Type B pancreatic cell (in vitro differentiated cells): ENCODE measurements at regions not wholly inside any gene's neighbourhood (a gene's known extent, or its start where the extent isn't known, plus 50 kb on each side); places are given as distances from the start of the nearest gene placed in this dataset.
"Not testable (repeated sequence)": the region's sequence is repeated elsewhere in the genome, so short reads cannot be mapped to it uniquely, and the experiment has no call there.

ENCODE experiments used
- DNase-seq: peaks from one replicate; pipeline ENCODE4 v3.0.0; 2021; ENCODE audit warnings: mixed read lengths; ENCODE audit not compliant: unreplicated experiment; ENCODE audit errors: extremely low spot score
- H3K27ac Mint-ChIP-seq: 2 replicates; pipeline ENCODE4 v1.8.0; 2021; ENCODE audit warnings: mild to moderate bottlenecking, mixed read lengths
- H3K27me3 Mint-ChIP-seq: 2 replicates; pipeline ENCODE4 v1.8.0; 2021; ENCODE audit warnings: mixed read lengths
- H3K36me3 Mint-ChIP-seq: 2 replicates; pipeline ENCODE4 v1.8.0; 2021; ENCODE audit warnings: mixed read lengths
- H3K4me1 Mint-ChIP-seq: one replicate; pipeline ENCODE4 v1.8.0; 2021; ENCODE audit warnings: mixed read lengths; ENCODE audit not compliant: unreplicated experiment
- H3K4me3 Mint-ChIP-seq: 2 replicates; pipeline ENCODE4 v1.8.0; 2021; ENCODE audit warnings: mild to moderate bottlenecking, mixed read lengths
- H3K9me3 Mint-ChIP-seq: 2 replicates; pipeline ENCODE4 v1.8.0; 2021; ENCODE audit warnings: mixed read lengths
- CTCF ChIP-seq: fragments of 200-600 bp; sonication (generic); conservative IDR thresholded peaks from 2 replicates; pipeline ENCODE4 v1.5.0; 2021; ENCODE audit warnings: antibody characterized with exemption, mild to moderate bottlenecking

GRCh38 chr12:104887452-104887851 lies 70.6 kb downstream of the SLC41A2 start:
- no peak overlapping the region for H3K27ac Mint-ChIP-seq
- no peaks in the 10 kb centered on the region for H3K27me3 Mint-ChIP-seq
- H3K36me3 Mint-ChIP-seq, result no peaks in the 10 kb centered on the region
- no peaks in the 10 kb centered on the region for H3K4me1 Mint-ChIP-seq
- no peak for DNase-seq
- no peak overlapping the region for H3K4me3 Mint-ChIP-seq
- TF ChIP-seq CTCF, result no peak
- peaks cover 4% of the 10 kb centered on the region for H3K9me3 Mint-ChIP-seq

- TF ChIP-seq CTCF, result no peak
- Mint-ChIP-seq H3K4me1 (no peaks in the 10 kb centered on the region), H3K9me3 (peaks cover 4% of the 10 kb centered on the region), H3K27me3 (no peaks in the 10 kb centered on the region), H3K27ac (peak overlapping the region; percentile 23), H3K36me3 (no peaks in the 10 kb centered on the region), H3K4me3 (no peak overlapping the region)
- DNase-seq, result no peak
These were observed 71.4 kb downstream of the SLC41A2 start for GRCh38 chr12:104886418-104887401.

- not testable (repeated sequence) for H3K27me3 Mint-ChIP-seq, DNase-seq, H3K27ac Mint-ChIP-seq, H3K4me1 Mint-ChIP-seq, H3K4me3 Mint-ChIP-seq, H3K36me3 Mint-ChIP-seq, H3K9me3 Mint-ChIP-seq
These were observed 79.2 kb downstream of the SLC41A2 start for GRCh38 chr12:104878858-104879257.

GRCh38 chr12:104877103-104877705 lies 80.9 kb downstream of the SLC41A2 start:
- Mint-ChIP-seq H3K27ac (no peak overlapping the region), H3K27me3 (peaks cover 5% of the 10 kb centered on the region), H3K36me3 (peaks cover 3% of the 10 kb centered on the region), H3K4me3 (no peak overlapping the region), H3K4me1 (no peaks in the 10 kb centered on the region), H3K9me3 (no peaks in the 10 kb centered on the region)
- DNase-seq, result no peak
- peak; percentile 79 for TF ChIP-seq CTCF

- peaks cover 3% of the 10 kb centered on the region for H3K36me3 Mint-ChIP-seq
- TF ChIP-seq CTCF, result no peak
These were observed 84.7 kb downstream of the SLC41A2 start for GRCh38 chr12:104873374-104873773.

GRCh38 chr12:104870797-104871196 lies 87.3 kb downstream of the SLC41A2 start:
- peaks cover 3% of the 10 kb centered on the region for H3K36me3 Mint-ChIP-seq
- no peak for TF ChIP-seq CTCF
- H3K4me1 Mint-ChIP-seq, result no peaks in the 10 kb centered on the region
- H3K9me3 Mint-ChIP-seq, result no peaks in the 10 kb centered on the region
- no peak overlapping the region for H3K4me3 Mint-ChIP-seq
- no peaks in the 10 kb centered on the region for H3K27me3 Mint-ChIP-seq
- DNase-seq, result no peak
- H3K27ac Mint-ChIP-seq, result no peak overlapping the region

More at GRCh38 chr12:104873374-104873773, 84.7 kb downstream of the SLC41A2 start:
- Mint-ChIP-seq H3K27ac (no peak overlapping the region), H3K9me3 (no peaks in the 10 kb centered on the region), H3K27me3 (no peaks in the 10 kb centered on the region), H3K4me3 (no peak overlapping the region), H3K4me1 (no peaks in the 10 kb centered on the region)
- no peak for DNase-seq
